ENCODE measurements at regions not wholly inside any gene's neighbourhood (a gene's known extent, or its start where the extent isn't known, plus 50 kb on each side); places are given as distances from the start of the nearest gene placed in this dataset.
"Not testable (repeated sequence)": the region's sequence is repeated elsewhere in the genome, so short reads cannot be mapped to it uniquely, and the experiment has no call there.

DNA sequence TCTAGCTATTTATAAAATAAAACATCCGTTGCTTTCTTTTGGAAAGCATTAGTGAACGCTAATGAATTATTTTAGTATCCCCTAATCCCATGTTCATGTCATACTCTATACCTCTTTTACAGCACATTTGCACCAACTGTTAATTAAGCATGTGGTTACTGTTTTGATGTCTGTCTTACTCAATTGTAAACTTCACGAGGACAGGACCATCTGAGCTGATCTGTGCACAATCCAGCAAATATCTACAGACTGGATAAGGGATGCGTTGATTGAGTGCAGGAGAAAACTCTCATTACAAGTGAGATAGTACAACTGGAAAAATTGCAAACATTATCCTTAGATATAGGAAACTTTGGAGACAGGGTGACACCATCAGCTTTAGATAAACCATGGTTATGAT, 201.1 kb downstream of the PCDH20 start:
- no peak for DNase-seq

GRCh38 chr13:61205898-61206297, 209.8 kb downstream of the PCDH20 start:
- not testable (repeated sequence) for DNase-seq

GRCh38 chr13:61204025-61204424, 211.6 kb downstream of the PCDH20 start:
- no peak for DNase-seq

GRCh38 chr13:61202042-61202441, 213.6 kb downstream of the PCDH20 start:
- DNase-seq, result no peak

GRCh38 chr13:61192826-61193225, 222.8 kb downstream of the PCDH20 start:
- DNase-seq, result no peak

- no peak for DNase-seq
Measured at GRCh38 chr13:61188057-61188456, 227.6 kb downstream of the PCDH20 start.

DNA sequence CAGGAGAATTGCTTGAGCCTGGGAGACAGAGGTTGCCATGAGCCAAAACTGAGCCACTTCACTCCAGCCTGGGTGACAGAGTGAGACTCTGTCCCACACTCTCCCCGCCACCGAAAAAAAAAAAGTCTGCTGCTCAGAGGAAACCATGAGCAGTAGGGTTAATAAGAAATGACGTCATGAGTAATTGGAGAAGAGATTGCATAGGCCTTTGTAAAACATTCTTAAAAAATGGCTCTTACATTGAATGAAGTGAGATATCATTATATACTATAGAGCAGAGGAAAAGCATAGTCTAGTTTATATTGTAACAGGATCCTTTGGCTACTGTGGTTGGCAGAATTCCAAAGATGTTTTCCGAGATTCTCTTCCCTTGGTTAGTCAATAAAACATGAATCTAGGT, 228.2 kb downstream of the PCDH20 start:
- peak; percentile 62 for DNase-seq

- DNase-seq, result no peak
Measured at GRCh38 chr13:61183670-61184069, 232.0 kb downstream of the PCDH20 start.

- DNase-seq, result no peak
Measured at GRCh38 chr13:61180234-61180633, 235.4 kb downstream of the PCDH20 start.

DNA sequence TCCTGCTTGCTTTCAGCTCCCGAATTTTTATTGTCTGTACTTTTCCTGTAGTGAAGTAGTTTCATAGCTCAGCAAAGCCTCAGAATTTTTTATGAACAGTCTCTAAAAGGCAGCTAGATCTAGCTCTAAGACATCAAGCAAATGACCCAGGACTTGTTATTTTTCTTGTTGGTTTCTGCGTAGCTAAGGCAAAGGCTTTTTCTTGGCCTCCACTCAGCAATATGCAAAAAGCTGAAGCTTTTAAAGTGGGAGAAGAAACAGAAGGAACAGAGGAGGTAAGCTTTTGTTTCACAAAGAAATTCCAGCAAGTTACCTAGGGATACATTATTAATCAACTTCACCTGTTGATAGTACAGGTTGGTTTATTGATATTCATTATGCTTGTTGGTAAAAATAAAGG, 235.9 kb downstream of the PCDH20 start:
- no peak for DNase-seq

DNA sequence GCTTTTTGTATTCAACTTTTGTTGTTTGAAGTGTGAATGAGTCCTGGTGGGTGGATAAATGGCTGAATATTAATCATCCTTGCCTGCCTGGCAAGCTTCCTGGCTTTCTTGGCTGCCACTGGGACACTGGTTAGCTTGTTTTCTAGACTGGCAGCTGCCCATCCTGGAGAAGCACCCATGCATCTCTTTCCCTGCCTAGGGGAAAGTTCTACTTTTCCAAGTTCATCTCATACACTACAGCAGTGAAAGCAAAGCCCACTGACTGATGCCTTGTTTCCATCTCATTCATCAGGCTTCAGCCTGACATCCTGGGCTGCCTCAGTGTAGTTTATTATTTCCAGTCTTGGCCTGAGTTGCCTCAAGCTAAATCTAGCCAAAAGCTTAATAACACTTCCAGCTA, 244.8 kb downstream of the PCDH20 start:
- peak; percentile 68 for DNase-seq

- no peak for DNase-seq
Measured at GRCh38 chr13:61162636-61163035, 253.0 kb downstream of the PCDH20 start.

DNA sequence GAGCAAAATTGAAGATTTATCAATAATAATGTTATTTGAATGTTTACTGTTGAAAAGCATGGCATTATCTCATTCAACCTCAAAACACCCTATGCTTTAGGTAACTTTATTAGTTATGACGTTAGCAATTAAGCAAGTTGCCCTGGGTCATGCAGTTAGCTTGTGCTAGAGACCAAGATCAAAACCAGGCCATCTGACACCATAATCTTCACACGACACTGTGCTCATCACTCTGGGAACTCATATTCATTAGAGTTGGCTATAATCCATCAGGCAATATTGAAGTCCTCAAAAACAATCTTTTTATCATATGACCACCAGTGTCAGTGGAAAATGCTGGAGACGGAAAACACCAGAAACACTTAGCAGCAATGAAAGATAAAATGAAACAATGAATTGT, 253.5 kb downstream of the PCDH20 start:
- DNase-seq, result no peak

- DNase-seq, result no peak
Measured at GRCh38 chr13:61156753-61157152, 258.9 kb downstream of the PCDH20 start.

DNA sequence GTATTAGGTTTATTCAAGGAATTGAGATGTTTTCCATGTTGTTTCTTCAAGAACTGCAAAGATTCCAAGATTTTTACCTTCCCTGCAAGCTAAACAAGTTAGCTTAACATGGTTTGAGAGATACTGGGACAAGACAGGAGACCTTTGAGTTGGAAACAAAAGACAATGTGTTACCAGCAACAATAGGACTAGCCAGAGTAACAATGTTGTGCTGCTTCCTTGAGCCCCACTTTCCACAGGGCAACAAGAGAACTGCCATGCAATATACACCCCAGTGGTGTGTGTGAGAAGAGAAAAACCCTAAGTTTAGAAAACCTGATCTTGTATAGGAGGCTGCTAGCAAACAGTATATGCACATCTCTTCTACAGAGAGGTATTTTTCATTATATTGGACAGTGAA, 264.6 kb downstream of the PCDH20 start:
- no peak for DNase-seq

DNA sequence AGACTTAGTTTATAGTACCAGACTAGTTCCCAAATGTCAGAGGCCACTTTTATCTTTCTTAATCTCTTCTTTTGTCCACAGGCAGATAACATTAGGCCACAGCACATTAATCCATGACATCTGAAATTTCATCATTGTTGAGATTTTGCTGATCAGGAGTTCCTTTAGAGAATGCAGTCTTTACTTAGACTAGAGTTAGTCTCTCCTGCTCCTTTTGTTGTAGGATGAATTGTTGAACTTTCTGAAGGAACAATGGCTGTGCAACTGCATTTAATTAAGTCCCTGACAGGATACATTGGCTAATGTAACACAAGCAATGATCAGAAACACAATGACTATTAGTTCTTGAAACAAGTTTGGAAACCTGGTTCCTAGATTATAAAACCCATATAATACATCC, 266.3 kb downstream of the PCDH20 start:
- DNase-seq, result no peak

DNA sequence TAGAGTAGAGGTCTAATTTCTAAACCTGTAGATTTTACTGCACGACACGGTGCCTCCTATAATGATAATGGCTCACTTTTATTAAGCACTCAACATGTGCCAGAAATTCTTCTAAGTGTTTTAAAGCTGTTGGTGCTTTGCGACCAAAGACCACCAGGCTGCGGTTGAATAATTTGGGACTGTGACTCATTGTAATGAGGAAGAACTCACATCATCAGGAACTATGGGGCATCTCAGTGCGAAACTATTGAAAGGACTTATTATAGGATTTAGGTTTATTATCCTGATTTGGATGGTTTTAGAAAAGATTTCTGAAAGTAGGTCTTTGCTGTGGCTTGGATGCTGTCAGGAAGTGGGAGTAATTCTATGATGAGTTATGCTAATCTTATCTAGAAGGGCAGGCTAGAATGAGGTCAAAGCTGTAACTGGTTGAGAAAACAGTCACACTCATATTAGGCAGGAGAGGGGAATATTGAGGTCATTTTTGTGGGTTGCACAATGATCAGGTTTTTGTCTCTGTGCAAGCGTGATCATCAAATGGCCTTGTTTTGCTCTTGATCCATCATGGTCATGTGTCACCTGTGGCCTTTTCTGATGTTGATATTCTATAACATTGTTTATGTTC, 266.8 kb downstream of the PCDH20 start:
- DNase-seq, result no peak

- no peak for DNase-seq
Measured at GRCh38 chr13:61148211-61148610, 267.4 kb downstream of the PCDH20 start.

DNA sequence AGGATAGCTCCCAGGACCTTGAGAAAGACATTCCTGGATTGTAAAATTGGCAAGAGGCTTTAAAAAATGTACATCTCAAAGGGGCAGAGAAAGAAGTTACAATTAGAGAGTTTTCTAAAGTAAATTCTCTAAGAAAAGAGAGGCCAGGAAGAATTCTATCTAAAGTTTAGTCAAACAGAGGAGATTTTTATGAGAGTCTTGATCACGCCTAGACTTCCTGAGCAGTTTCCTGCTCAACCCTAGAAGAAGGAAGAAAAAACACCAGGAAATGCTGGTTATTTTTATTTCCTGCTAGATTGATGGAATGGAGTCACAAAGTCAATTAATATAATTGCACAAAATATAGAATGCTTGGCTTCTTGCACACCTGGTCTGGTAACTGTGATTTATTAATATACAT, 269.1 kb downstream of the PCDH20 start:
- DNase-seq, result no peak

GRCh38 chr13:61146158-61146557, 269.5 kb downstream of the PCDH20 start:
- DNase-seq, result no peak

DNA sequence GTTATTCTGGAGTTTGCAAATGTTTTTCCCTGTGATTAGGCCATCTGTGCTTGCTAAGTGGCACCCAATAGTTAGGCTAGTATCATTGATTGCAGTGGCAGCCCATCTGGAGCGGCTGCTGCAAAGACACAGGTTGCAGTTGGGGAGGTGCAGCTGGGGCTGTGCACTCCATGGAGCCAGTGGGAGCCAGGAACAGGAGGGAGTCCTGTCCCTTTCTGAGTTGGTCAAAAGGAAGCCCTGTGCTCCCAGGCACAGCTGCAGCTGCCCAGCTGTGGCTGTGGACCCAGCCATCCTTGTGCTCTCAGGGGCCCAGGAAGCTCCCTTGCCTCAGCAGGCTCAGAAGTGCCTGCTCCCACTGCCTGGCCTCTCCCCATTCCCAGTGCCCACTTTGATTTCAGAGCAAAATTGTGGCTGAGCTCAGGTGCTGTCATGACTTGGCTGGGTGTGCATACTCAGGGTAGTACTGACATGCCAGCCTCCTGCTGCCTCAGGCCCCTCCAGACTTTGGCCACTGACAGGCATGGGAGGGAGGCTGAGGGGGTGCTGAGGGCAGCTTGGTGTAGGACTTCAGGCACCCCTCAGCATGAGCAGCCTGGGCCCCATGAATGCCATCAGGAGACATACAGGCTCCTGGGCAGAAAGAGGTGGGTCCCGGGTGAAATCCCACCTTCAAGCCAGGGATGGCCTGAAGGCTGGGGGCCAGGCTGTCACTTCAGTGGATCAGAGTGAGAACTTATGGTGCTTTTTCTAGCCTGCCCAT, 270.6 kb downstream of the PCDH20 start:
- DNase-seq, result no peak

- no peak for DNase-seq
Measured at GRCh38 chr13:61144301-61144700, 271.3 kb downstream of the PCDH20 start.

DNA sequence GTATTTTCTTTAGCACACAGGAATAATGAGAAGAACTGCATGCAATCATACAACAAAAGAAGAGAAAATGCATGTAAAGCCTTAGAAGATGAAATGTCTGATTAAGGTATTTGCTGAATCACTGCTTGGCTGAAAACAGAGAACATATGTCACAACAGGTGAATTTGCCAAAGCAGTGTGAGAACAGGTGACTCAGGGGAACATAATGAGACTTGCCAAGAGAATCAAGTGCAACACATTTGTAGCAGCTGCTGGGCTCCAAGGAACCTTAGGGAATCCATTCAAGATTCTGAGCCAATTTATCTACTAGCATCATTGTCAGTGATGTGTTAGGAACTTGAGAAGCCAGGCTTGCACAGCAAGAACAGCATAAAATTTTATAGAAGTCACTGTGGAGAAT, 273.1 kb downstream of the PCDH20 start:
- no peak for DNase-seq

- no peak for DNase-seq
Measured at GRCh38 chr13:61138857-61139256, 276.8 kb downstream of the PCDH20 start.

- no peak for DNase-seq
Measured at GRCh38 chr13:61136515-61136914, 279.1 kb downstream of the PCDH20 start.
